Kidney epithelial cell (primary cell): ENCODE measurements at regions not wholly inside any gene's neighbourhood (a gene's known extent, or its start where the extent isn't known, plus 50 kb on each side); places are given as distances from the start of the nearest gene placed in this dataset.
"Not testable (repeated sequence)": the region's sequence is repeated elsewhere in the genome, so short reads cannot be mapped to it uniquely, and the experiment has no call there.

Source experiments
- DNase-seq: peaks from one replicate; pipeline ENCODE4 v3.0.0-alpha.2; 2010; ENCODE audit warnings: low read depth
- H3K27me3 ChIP-seq: 2 replicates; pipeline ENCODE4 v1.6.0; 2011; ENCODE audit warnings: low read length; ENCODE audit not compliant: control insufficient read depth, insufficient read depth
- H3K36me3 ChIP-seq: 2 replicates; pipeline ENCODE4 v1.5.1; 2011; ENCODE audit warnings: low read length; ENCODE audit not compliant: control insufficient read depth, insufficient read depth
- H3K4me3 ChIP-seq: 2 replicates; pipeline ENCODE4 v1.5.1; 2011; ENCODE audit warnings: low read depth, mild to moderate bottlenecking, control low read depth, low read length
- CTCF ChIP-seq: IDR thresholded peaks from 2 replicates; pipeline ENCODE4 v1.5.1; 2011; ENCODE audit warnings: mild to moderate bottlenecking, moderate library complexity, low read length, control low read depth, inconsistent platforms; ENCODE audit not compliant: insufficient read depth, poor library complexity, severe bottlenecking

GRCh38 chr2:8508766-8509165 lies 173.1 kb upstream of the ID2 start:
- no peak for DNase-seq
- no peak for TF ChIP-seq CTCF

DNA sequence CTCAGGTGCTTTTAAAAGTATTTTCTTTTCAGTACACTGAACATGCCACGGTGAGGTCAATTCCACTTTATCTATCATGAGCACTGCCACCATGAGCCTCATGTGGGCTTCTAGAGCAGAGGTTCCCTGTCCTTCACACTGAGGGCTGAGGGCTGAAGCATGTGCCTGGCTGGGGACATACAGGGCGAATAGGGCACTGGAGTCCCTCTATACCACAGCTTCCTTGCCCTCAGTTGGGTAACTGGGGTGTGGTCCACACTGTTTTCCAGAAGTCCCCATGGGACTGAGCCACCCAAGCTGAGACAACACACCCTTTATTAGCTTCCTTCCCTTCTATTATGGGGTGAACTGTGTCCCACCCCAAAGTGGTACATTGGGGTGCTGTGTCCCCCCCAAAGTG lies 172.2 kb upstream of the ID2 start:
- H3K4me3 ChIP-seq: no peak overlapping the region
- no peaks in the 10 kb centered on the region for H3K36me3 ChIP-seq
- TF ChIP-seq CTCF: no peak
- H3K27me3 ChIP-seq: peaks cover 3% of the 10 kb centered on the region
- no peak for DNase-seq

More at GRCh38 chr2:8508766-8509165, 173.1 kb upstream of the ID2 start:
- no peak overlapping the region for H3K4me3 ChIP-seq
- no peaks in the 10 kb centered on the region for H3K36me3 ChIP-seq
- no peaks in the 10 kb centered on the region for H3K27me3 ChIP-seq

- not testable (repeated sequence) for H3K4me3 ChIP-seq, H3K36me3 ChIP-seq, DNase-seq, H3K27me3 ChIP-seq
Observed at GRCh38 chr2:8510055-8510454, 171.8 kb upstream of the ID2 start.

GRCh38 chr2:8510519-8510918 lies 171.3 kb upstream of the ID2 start:
- DNase-seq: no peak
- H3K36me3 ChIP-seq: no peaks in the 10 kb centered on the region
- H3K4me3 ChIP-seq: no peak overlapping the region
- no peak for TF ChIP-seq CTCF
- H3K27me3 ChIP-seq: peaks cover 5% of the 10 kb centered on the region

GRCh38 chr2:8511868-8512612 lies 169.8 kb upstream of the ID2 start:
- Histone ChIP-seq H3K4me3 (no peak overlapping the region), H3K27me3 (peaks cover 5% of the 10 kb centered on the region), H3K36me3 (no peaks in the 10 kb centered on the region)
- no peak for TF ChIP-seq CTCF
- DNase-seq: peak; percentile 32

DNA sequence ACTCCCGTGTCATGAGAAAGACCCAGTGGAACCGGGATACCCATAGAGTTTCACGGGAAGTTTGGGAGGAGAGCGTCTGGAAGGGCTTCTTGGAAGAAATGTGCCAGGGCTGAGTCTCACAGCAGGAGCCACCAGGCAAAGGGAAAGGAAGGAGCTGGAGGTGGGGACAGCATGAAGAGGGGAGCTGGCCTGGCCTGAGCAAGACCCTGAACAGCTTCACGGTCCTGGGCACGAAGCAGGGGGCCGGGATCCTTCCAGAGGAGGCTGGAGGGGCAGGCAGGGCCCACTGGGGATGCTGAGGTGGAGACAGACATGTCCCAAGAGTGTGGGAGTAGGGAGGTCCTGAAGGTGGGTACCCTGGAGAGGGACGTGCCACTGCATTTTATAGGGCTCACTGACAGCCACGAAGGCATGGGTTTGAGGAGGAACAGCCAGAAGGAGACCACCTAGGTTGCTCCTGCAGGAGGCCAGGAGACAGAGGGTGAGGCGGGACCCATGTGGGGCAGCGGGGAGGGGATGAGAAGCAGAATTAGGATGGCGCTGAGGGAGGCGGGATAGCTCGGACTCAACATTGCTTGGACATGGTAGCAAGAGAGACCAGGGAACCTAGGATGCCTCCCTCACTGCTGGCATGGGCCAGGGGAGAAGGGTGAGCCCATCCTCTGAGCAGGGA lies 168.1 kb upstream of the ID2 start:
- no peak for DNase-seq
- H3K36me3 ChIP-seq: no peaks in the 10 kb centered on the region
- H3K4me3 ChIP-seq: no peak overlapping the region
- H3K27me3 ChIP-seq: peaks cover 5% of the 10 kb centered on the region
- TF ChIP-seq CTCF: no peak
